Iris pigment epithelial cell (primary cell): ENCODE measurements at regions not wholly inside any gene's neighbourhood (a gene's known extent, or its start where the extent isn't known, plus 50 kb on each side); places are given as distances from the start of the nearest gene placed in this dataset.

Source experiments
- DNase-seq: peaks from one replicate; pipeline ENCODE4 v3.0.0-alpha.2; 2011; ENCODE audit warnings: low read depth

- DNase-seq = no peak
These were observed 52.2 kb downstream of the POLR1D start for GRCh38 chr13:27673911-27674310.

GRCh38 chr13:27678306-27679040, 56.8 kb downstream of the POLR1D start:
- DNase-seq = no peak

GRCh38 chr13:27679396-27679795, 57.7 kb downstream of the POLR1D start:
- DNase-seq = no peak

GRCh38 chr13:27679896-27680295, 58.2 kb downstream of the POLR1D start:
- DNase-seq = no peak

- no peak for DNase-seq
These were observed 58.8 kb downstream of the POLR1D start for GRCh38 chr13:27680465-27680864.

- no peak for DNase-seq
These were observed 69.5 kb downstream of the POLR1D start for GRCh38 chr13:27691207-27691606.

GRCh38 chr13:27696731-27697130, 75.0 kb downstream of the POLR1D start:
- DNase-seq = no peak

- no peak for DNase-seq
These were observed 78.3 kb downstream of the POLR1D start for GRCh38 chr13:27699952-27700351.

- DNase-seq = peak; percentile 5
These were observed 83.0 kb downstream of the POLR1D start for GRCh38 chr13:27704681-27705080.

- no peak for DNase-seq
These were observed 84.0 kb upstream of the GSX1 start for GRCh38 chr13:27708325-27708724.

GRCh38 chr13:27709779-27710178, 82.5 kb upstream of the GSX1 start:
- no peak for DNase-seq

GRCh38 chr13:27712421-27712820, 79.9 kb upstream of the GSX1 start:
- no peak for DNase-seq

- DNase-seq = no peak
These were observed 78.5 kb upstream of the GSX1 start for GRCh38 chr13:27713767-27714166.

GRCh38 chr13:27721681-27722080, 70.6 kb upstream of the GSX1 start:
- no peak for DNase-seq

GRCh38 chr13:27728271-27728670, 64.0 kb upstream of the GSX1 start:
- no peak for DNase-seq

- no peak for DNase-seq
These were observed 62.1 kb upstream of the GSX1 start for GRCh38 chr13:27730191-27730590.
